ENCODE measurements at regions not wholly inside any gene's neighbourhood (a gene's known extent, or its start where the extent isn't known, plus 50 kb on each side); places are given as distances from the start of the nearest gene placed in this dataset.

DNA sequence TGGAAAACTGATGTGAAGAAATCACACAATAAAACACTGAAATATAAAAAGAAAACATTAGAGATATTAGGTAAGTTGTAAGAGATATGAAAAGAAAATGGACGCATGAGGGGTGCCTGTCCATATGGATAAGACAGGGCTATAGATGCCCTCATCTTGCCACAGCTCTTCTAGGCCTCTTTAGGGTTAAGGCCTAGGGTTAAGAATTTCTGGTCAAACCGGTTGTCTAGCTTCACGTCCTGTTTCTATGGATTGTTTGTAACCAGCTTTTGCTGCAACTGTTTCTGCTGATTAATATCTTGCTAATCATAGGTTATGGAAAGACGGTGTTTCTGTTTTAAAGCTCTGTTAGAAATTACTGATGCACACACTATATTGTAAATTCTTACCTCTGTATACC lies 389.9 kb upstream of the CTNND2 start:
- Mint-ChIP-seq H3K27me3 (no peaks in the 10 kb centered on the region), H3K9me3 (peaks cover 16 to 27% of the 10 kb centered on the region in 2 donors), H3K4me3 (no peak overlapping the region), H3K27ac (no peak overlapping the region), H3K4me1 (no peaks in the 10 kb centered on the region)
- ATAC-seq: no peak
- DNase-seq: no peak

DNA sequence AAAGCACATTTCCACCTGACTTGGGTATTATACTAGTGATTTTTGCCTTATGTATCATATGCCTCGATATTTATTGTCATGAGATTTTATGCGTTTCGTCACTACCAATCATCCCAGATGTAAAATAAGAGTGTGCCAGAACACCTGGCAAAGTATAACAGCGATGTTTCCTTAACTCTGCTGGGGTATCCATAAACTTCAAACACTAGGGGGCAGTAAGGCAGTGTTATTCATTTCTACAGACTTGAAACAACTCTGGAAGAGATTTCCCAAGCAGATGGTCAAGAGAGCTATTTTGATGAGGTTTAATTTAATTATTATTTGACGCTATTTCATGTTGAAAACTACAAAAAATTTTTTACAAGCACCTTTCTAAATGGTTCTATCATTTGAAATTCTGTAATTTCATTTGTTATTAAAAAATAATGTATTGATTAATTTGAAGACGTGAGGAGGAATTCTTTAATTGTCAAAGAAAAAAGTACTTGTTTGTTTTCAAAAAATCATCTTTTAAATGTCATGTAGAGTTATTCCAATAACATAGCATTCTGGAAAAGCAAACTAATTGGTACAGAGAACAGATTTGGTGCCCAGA lies 388.5 kb upstream of the CTNND2 start:
- no peak for ATAC-seq
- H3K27me3 Mint-ChIP-seq: no peaks in the 10 kb centered on the region
- no peak overlapping the region for H3K27ac Mint-ChIP-seq
- no peak overlapping the region for H3K4me3 Mint-ChIP-seq
- DNase-seq: no peak
- H3K9me3 Mint-ChIP-seq: peaks cover 23 to 37% of the 10 kb centered on the region in 2 donors
- no peaks in the 10 kb centered on the region for H3K4me1 Mint-ChIP-seq

DNA sequence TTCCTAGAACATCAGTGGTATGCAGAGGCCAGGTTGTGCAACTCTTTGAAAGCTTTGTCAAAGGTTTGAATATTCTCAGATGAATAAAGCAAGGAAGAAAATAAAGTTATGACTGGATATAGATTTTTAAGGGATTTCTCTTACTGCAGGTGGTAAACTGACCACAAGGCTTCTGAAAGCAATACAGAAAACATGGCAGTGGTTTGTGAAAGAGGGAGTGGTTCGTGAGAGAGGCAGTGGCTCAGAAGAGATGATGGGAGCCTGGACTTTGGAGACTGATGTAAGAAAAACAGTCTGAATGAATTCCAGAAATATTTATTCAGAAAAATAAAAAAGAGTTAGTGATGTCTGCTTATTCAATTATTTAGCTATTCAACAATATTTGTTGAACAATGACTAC lies 380.4 kb upstream of the CTNND2 start:
- H3K4me3 Mint-ChIP-seq: no peak overlapping the region
- no peaks in the 10 kb centered on the region for H3K4me1 Mint-ChIP-seq
- H3K9me3 Mint-ChIP-seq: peaks cover 10 to 14% of the 10 kb centered on the region in 2 donors
- ATAC-seq (no peak), DNase-seq (no peak)
- no peaks in the 10 kb centered on the region for H3K27me3 Mint-ChIP-seq
- no peak overlapping the region for H3K27ac Mint-ChIP-seq

DNA sequence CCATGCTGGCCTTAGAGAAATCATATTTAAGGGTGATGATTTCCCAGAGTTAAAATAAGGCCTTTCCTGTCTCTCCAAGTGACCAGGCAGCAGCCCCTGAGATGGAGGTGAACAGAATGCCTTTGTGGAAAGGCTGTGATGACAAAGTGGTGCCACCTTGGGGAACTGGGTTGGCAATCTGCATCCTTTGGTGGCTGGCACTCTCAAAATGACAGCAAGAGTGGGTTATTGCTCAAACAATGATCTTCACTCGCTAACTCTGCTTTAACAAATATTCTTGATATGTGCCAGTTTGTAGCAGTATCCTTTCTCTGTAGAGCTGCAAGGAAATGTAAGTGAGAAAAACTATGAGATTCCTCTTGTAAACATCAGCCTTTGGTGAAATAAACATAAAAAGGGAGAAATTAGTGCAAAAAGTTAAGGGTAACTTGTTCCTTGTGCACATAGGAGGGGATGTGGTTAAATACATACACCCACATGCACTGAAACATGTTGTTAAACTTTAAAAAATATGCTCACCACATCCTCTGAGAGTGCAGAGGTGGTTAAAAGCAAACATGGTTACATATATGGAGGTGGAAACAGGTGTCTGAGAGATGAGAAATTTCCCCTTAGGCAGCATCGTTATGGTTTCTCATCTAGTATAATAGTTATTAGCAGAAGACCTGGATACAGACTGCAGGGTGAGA lies 373.4 kb upstream of the CTNND2 start:
- peak; percentile 64 for ATAC-seq
- peaks cover 0 to 26% of the 10 kb centered on the region in 2 donors for H3K9me3 Mint-ChIP-seq
- H3K4me3 Mint-ChIP-seq: no peak overlapping the region
- H3K27ac Mint-ChIP-seq: no peak overlapping the region
- no peaks in the 10 kb centered on the region for H3K27me3 Mint-ChIP-seq
- DNase-seq: no peak
- H3K4me1 Mint-ChIP-seq: no peaks in the 10 kb centered on the region

DNA sequence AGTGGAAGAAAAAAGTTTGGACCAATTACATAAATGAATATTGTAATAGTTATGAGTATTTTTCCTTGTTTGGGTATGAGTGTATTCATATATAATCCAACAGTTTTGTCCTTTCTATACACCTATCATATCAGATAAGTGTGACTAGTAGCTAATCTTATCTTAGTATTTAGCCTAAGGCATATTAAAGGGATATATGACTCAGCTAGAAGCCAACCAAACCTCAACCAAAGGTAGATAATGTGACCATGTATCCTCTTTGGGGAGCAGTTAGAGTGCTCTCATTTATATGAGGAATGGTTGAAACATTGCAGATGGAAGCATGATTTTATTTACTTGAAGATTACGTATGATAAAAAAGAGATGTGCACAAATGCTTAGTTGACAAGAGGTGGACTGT lies 370.0 kb upstream of the CTNND2 start:
- Mint-ChIP-seq H3K4me1 (no peaks in the 10 kb centered on the region), H3K9me3 (peaks cover 0 to 26% of the 10 kb centered on the region in 2 donors), H3K27ac (no peak overlapping the region), H3K4me3 (no peak overlapping the region), H3K27me3 (no peaks in the 10 kb centered on the region)
- ATAC-seq (no peak), DNase-seq (no peak)

DNA sequence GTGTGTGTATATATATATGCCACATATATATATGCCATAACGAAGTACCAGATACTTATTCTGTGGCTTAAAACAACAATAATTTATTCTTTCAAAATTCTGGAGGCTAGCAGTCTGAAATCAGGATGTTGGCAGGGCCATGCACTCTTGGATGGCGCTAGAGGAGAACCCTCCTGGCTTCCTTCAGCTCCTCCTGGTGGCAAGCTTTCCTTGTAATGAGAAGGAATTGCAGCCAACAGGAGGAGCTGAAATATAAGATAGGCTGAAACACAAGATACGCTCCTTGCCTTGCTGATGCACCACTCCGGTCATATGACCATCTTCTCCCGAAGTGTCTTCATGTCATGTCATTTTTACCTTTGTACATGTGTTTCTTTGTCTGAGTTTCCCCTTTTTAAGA lies 368.1 kb upstream of the CTNND2 start:
- no peak overlapping the region for H3K4me3 Mint-ChIP-seq
- H3K4me1 Mint-ChIP-seq: no peaks in the 10 kb centered on the region
- H3K27me3 Mint-ChIP-seq: no peaks in the 10 kb centered on the region
- ATAC-seq (no peak), DNase-seq (no peak)
- H3K9me3 Mint-ChIP-seq: peaks cover 0 to 26% of the 10 kb centered on the region in 2 donors
- no peak overlapping the region for H3K27ac Mint-ChIP-seq

DNA sequence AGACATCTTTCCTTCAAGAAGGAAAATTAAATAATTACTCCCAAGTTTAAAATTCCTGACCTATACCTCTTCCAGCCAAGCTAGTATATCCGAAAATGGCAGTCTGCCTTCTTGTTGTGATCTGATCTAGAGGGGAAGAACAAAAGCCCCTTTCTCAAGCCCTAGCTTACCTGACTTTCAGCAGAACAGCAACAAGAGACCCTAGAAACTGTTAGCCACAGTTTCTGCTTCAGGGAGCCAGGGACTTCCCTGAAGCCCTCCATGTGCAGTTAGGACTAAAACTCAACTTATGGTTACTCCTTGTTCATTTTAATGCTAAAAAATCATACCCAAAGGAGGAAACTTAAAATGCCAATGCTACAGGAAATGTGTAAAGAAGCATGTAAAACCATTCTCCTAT lies 366.7 kb upstream of the CTNND2 start:
- Mint-ChIP-seq H3K27ac (no peak overlapping the region), H3K9me3 (peaks cover 0 to 19% of the 10 kb centered on the region in 2 donors), H3K4me1 (no peaks in the 10 kb centered on the region), H3K27me3 (no peaks in the 10 kb centered on the region), H3K4me3 (no peak overlapping the region)
- ATAC-seq: no peak
- no peak for DNase-seq

DNA sequence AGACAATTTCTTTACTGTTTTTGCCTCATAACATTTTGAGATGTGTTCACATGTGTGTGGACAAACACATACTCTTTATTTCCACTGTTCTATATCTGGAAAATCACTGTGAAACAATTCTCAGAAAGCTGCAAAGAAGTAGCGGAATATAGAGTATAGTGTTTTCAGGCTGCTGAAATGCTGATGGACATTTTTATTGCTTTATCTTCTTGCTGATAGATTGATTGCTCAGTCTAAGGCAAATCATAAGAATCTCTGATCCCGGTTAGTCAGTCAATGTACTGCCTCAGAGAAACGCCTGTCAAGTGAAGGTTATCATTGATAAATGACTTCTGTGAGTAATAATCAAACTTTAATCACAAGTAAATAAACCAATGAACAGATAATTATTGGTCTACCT lies 364.9 kb upstream of the CTNND2 start:
- no peak for DNase-seq
- no peak overlapping the region for H3K4me3 Mint-ChIP-seq
- no peaks in the 10 kb centered on the region for H3K4me1 Mint-ChIP-seq
- H3K27me3 Mint-ChIP-seq: no peaks in the 10 kb centered on the region
- H3K27ac Mint-ChIP-seq: no peak overlapping the region
- no peak for ATAC-seq
- peaks cover 0 to 6% of the 10 kb centered on the region in 2 donors for H3K9me3 Mint-ChIP-seq

DNA sequence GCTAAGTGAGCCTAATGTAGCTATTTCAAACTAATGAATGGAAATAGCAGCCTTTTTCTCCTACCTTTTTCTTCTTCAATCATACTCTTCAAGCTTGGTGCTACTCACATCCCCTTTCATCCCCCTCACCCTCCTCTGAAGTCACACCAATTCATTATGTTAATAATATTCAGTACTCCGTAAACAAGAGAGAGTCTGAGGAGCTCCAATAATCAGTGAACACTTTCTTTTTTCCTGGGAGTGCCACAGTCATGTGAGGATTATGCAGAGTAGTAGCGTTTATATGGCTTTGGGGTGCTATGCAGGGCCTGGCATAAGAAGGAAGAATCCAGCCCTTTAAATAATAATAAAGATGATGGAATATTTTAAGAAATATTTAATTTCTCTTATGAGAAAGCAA lies 354.3 kb upstream of the CTNND2 start:
- no peaks in the 10 kb centered on the region for H3K27me3 Mint-ChIP-seq
- H3K9me3 Mint-ChIP-seq: peaks cover 4 to 9% of the 10 kb centered on the region in 2 donors
- H3K4me1 Mint-ChIP-seq: no peaks in the 10 kb centered on the region
- no peak for DNase-seq
- H3K4me3 Mint-ChIP-seq: no peak overlapping the region
- ATAC-seq: no peak
- H3K27ac Mint-ChIP-seq: no peak overlapping the region

DNA sequence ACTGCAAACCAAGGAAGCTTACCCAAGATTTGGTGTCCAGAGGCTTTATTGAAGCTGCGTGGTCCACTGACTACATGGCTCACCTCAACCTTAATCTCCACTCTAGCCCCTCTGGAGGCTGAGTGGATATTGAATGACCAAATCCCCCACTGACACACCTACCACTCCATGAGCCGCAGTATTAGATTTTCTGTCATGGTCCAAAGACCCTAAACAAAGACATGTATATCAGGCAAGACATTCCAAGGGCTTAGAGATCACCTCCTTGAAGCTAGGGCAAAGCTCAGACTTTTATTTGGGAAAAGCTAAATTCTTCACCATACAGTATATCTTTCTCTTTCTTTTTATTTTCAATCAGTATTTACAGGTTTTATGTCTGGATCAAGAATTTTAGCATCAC lies 346.2 kb upstream of the CTNND2 start:
- DNase-seq: no peak
- Mint-ChIP-seq H3K4me3 (no peak overlapping the region), H3K4me1 (no peaks in the 10 kb centered on the region), H3K27me3 (no peaks in the 10 kb centered on the region), H3K9me3 (peaks cover 5 to 17% of the 10 kb centered on the region in 2 donors), H3K27ac (peak overlapping the region in 1 of 2 donors; percentile 30)
- no peak for ATAC-seq

DNA sequence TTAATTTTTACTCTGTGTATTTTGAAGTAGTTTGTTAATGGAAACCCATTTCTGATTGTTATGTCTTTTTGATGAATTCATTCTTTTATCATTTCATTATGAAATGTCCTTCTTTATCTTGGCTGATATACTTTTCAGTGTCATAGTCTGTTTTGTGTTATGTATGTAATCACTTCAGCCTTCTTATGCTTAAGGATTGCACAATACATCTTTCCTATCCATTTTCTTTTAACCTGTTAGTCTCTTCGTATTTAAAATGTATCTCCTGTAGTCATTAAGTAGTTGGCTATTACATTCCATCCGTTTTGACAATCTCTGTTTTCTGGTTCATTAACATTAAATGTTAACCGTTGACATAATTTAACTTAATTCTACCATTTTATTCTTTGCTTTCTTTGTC lies 344.6 kb upstream of the CTNND2 start:
- DNase-seq: no peak
- no peak overlapping the region for H3K27ac Mint-ChIP-seq
- H3K27me3 Mint-ChIP-seq: no peaks in the 10 kb centered on the region
- H3K4me3 Mint-ChIP-seq: no peak overlapping the region
- ATAC-seq: no peak
- no peaks in the 10 kb centered on the region for H3K4me1 Mint-ChIP-seq
- H3K9me3 Mint-ChIP-seq: peaks cover 12 to 17% of the 10 kb centered on the region in 2 donors

DNA sequence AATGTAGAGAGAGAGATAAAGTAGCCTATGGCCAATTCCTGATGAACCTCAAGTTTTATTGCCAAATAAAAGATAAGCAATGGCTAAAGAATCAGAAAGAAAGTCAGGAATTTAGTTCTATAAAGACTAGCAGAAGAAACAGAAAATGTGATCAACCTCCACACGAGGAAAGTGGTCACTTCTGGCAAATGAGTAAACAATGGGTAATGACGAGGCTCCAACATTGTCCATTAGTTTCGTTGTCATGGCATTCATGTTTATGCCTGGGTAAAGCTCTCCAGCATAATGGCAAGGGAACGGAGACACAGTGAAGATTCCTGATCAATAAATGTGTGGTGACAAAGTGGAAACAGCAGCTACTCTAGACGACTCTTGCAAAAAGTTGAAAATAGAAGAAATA lies 341.8 kb upstream of the CTNND2 start:
- Mint-ChIP-seq H3K27me3 (no peaks in the 10 kb centered on the region), H3K4me3 (no peak overlapping the region), H3K4me1 (no peaks in the 10 kb centered on the region), H3K27ac (no peak overlapping the region), H3K9me3 (peaks cover 12 to 21% of the 10 kb centered on the region in 2 donors)
- ATAC-seq (no peak), DNase-seq (no peak)

DNA sequence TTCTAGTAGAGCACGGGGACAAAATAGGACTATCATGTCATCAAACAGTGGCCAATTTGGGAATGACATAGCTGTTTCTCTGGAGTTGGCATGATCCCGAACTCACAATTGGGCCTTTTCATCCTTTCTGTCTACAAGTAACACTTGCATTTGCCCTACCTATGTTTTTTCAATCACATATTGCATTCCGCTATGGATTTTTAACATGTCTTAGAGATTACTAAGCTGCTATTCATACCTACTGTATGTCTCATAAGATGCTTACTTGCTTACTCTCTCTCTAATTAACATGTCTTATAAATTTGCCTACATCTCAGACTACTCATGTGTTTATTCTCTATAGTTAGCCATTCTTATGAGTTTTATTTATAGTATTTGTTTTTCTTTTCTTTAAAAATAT lies 341.2 kb upstream of the CTNND2 start:
- Mint-ChIP-seq H3K4me1 (no peaks in the 10 kb centered on the region), H3K27me3 (no peaks in the 10 kb centered on the region), H3K4me3 (no peak overlapping the region), H3K9me3 (peaks cover 12 to 21% of the 10 kb centered on the region in 2 donors), H3K27ac (no peak overlapping the region)
- no peak for DNase-seq
- no peak for ATAC-seq

DNA sequence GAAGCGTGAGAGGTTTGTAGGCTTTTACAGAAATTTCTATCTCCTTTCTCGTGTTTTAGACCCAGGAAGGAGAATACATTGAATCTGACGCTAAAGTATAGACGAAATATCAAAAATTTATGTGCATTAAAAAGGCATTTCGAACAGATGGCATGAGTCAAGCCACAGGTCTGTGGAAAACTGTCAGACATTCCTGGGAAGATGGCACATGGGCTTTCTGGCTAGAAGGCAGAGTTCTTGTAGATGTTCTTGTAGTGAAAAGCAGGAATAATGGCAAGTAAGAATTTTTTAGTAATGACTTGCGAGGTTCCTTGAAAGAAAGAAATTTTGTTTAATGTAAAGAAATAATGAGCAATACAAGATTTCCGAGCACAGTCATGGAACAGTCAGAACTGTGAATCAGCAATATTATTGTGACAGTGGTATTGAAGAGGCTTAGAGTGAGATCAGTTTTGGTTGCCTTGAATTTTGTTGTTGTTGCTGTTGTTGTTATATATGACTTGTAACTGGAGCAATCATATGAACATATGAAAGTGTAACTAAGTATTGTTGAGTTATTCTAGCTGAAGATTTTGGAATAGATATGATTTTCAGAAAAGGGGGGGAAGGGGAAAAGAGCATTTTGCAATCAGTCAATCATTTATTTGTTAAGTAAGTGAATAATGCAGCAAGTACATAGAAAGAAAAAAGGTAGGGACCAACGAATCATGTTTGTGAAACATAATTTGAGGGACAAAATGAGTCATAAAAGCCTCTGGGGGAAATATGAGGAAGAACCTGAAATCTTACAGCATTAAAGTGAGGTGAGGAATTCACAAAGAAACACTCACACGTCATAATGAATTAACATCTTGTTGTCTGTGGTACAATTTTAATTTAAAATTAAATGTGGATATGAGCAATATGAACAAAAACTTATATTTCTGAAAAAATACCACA lies 339.0 kb upstream of the CTNND2 start:
- peaks cover 12 to 15% of the 10 kb centered on the region in 2 donors for H3K9me3 Mint-ChIP-seq
- ATAC-seq (no peak), DNase-seq (no peak)
- H3K27me3 Mint-ChIP-seq: no peaks in the 10 kb centered on the region
- H3K27ac Mint-ChIP-seq: no peak overlapping the region
- H3K4me1 Mint-ChIP-seq: no peaks in the 10 kb centered on the region
- H3K4me3 Mint-ChIP-seq: no peak overlapping the region

DNA sequence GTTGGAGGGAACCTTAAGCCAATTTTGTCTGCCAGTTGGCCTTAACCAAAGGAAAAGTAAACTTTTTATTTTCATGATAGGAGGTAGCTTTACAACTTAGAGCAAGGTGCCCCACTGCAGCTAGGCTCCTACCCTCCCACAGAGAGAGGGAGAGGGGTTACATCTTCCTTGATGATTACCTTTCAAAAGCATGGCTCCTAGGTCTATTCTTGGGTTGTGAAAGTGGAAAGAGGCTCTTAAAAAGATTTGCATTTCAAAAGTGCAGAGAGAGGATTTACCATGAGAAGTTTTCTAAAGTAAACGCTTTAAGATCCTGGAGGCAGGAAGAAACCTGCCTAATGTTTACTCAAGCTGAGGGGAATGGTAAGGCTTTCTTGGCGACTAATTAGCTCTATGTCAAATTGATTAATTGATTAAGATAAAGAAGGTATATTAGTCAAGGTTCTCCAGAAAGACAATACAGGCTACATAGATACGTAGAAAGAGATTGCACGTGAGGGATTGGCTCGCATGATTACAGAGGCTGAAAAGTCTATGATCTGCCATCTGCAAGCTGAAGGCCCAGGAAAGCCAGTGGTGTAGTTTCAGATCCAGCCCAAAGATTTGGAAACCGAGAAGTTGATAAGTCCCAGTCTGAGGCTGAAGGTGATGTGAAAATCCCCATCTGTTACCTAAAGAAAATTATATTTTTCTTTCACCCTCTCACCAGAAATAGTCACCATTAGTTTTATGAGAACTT lies 333.8 kb upstream of the CTNND2 start:
- Mint-ChIP-seq H3K27me3 (no peaks in the 10 kb centered on the region), H3K4me1 (no peaks in the 10 kb centered on the region)
- ATAC-seq: no peak

More for the DNA sequence above, 333.8 kb upstream of the CTNND2 start:
- peaks cover 0 to 17% of the 10 kb centered on the region in 2 donors for H3K9me3 Mint-ChIP-seq
- no peak overlapping the region for H3K27ac Mint-ChIP-seq
- no peak overlapping the region for H3K4me3 Mint-ChIP-seq
- DNase-seq: no peak

All from stimulated activated naive CD8-positive, alpha-beta T cell treated with anti-CD3 and anti-CD28 coated beads, Interleukin-15, amount 100 ng/mL, for 72 hours (primary cell).